ENCODE measurements at regions not wholly inside any gene's neighbourhood (a gene's known extent, or its start where the extent isn't known, plus 50 kb on each side); places are given as distances from the start of the nearest gene placed in this dataset.

GRCh38 chr4:100926039-100926717 lies 408.4 kb upstream of the EMCN start:
- no peak for DNase-seq
- no peak overlapping the region for H3K27ac Mint-ChIP-seq (ENCODE audit: unreplicated experiment)
- H3K9me3 Mint-ChIP-seq (ENCODE audit: unreplicated experiment), result peaks cover 9% of the 10 kb centered on the region
- no peak overlapping the region for H3K4me3 Mint-ChIP-seq (ENCODE audit: unreplicated experiment)
- TF ChIP-seq CTCF (IDR thresholded peaks at IDR 0.05; ENCODE audit: insufficient read depth in 1 of 2, low read depth in 1 of 2, low read length in 1 of 2, severe bottlenecking in 1 of 2, unreplicated experiment in 1 of 2), result no peak
- H3K36me3 ChIP-seq (ENCODE audit: control insufficient read depth, insufficient read depth, low read length), result no peaks in the 10 kb centered on the region
- CTCF ChIA-PET, result no interaction called here
- no peaks in the 10 kb centered on the region for H3K4me1 Mint-ChIP-seq (ENCODE audit: low read depth, unreplicated experiment)
- H3K27me3 ChIP-seq (replicated peaks; ENCODE audit: control insufficient read depth, insufficient read depth, low read length), result no peaks in the 10 kb centered on the region
- peaks cover 4% of the 10 kb centered on the region for H3K27me3 Mint-ChIP-seq (ENCODE audit: insufficient read depth, unreplicated experiment)
- POLR2A ChIA-PET, result no interaction called here
- no peak overlapping the region for H3K4me3 ChIP-seq (ENCODE audit: low read depth, low read length)
- no TSS peak for BruUV-seq (replicated peaks)
- H3K9me3 ChIP-seq, result no peaks in the 10 kb centered on the region
- H3K4me1 ChIP-seq, result no peaks in the 10 kb centered on the region
- H3K36me3 Mint-ChIP-seq (ENCODE audit: insufficient read depth, unreplicated experiment), result no peaks in the 10 kb centered on the region
- intact Hi-C loops (cut with micrococcal nuclease; ENCODE audit: unreplicated experiment), result no loop called here

GRCh38 chr4:100913685-100914084 lies 395.9 kb upstream of the EMCN start:
- no peak overlapping the region for H3K4me3 ChIP-seq (ENCODE audit: low read depth, low read length)
- H3K27me3 ChIP-seq (replicated peaks; ENCODE audit: control insufficient read depth, insufficient read depth, low read length), result no peaks in the 10 kb centered on the region
- peaks cover 9% of the 10 kb centered on the region for H3K9me3 Mint-ChIP-seq (ENCODE audit: unreplicated experiment)
- H3K9me3 ChIP-seq, result no peaks in the 10 kb centered on the region
- H3K36me3 Mint-ChIP-seq (ENCODE audit: insufficient read depth, unreplicated experiment), result no peaks in the 10 kb centered on the region
- no peaks in the 10 kb centered on the region for H3K4me1 ChIP-seq
- H3K27me3 Mint-ChIP-seq (ENCODE audit: insufficient read depth, unreplicated experiment), result no peaks in the 10 kb centered on the region
- no peak for TF ChIP-seq CTCF (IDR thresholded peaks at IDR 0.05; ENCODE audit: insufficient read depth in 1 of 2, low read depth in 1 of 2, low read length in 1 of 2, severe bottlenecking in 1 of 2, unreplicated experiment in 1 of 2)
- intact Hi-C loops (cut with micrococcal nuclease; ENCODE audit: unreplicated experiment), result no loop called here
- no peaks in the 10 kb centered on the region for H3K4me1 Mint-ChIP-seq (ENCODE audit: low read depth, unreplicated experiment)
- H3K4me3 Mint-ChIP-seq (ENCODE audit: unreplicated experiment), result no peak overlapping the region
- no peak overlapping the region for H3K27ac Mint-ChIP-seq (ENCODE audit: unreplicated experiment)
- no peaks in the 10 kb centered on the region for H3K36me3 ChIP-seq (ENCODE audit: control insufficient read depth, insufficient read depth, low read length)
- no TSS peak for BruUV-seq (replicated peaks)
- POLR2A ChIA-PET, result no interaction called here
- CTCF ChIA-PET, result no interaction called here
- DNase-seq, result no peak

- Histone ChIP-seq H3K4me1 (no peaks in the 10 kb centered on the region), H3K27me3 (replicated peaks; ENCODE audit: control insufficient read depth, insufficient read depth, low read length) (no peaks in the 10 kb centered on the region), H3K36me3 (ENCODE audit: control insufficient read depth, insufficient read depth, low read length) (no peaks in the 10 kb centered on the region), H3K9me3 (no peaks in the 10 kb centered on the region), H3K4me3 (ENCODE audit: low read depth, low read length) (no peak overlapping the region)
- Mint-ChIP-seq H3K27ac (ENCODE audit: unreplicated experiment) (no peak overlapping the region), H3K9me3 (ENCODE audit: unreplicated experiment) (peaks cover 3% of the 10 kb centered on the region), H3K4me3 (ENCODE audit: unreplicated experiment) (no peak overlapping the region), H3K36me3 (ENCODE audit: insufficient read depth, unreplicated experiment) (no peaks in the 10 kb centered on the region), H3K27me3 (ENCODE audit: insufficient read depth, unreplicated experiment) (peaks cover under 1% of the 10 kb centered on the region), H3K4me1 (ENCODE audit: low read depth, unreplicated experiment) (no peaks in the 10 kb centered on the region)
- ChIA-PET CTCF (interaction anchor here (0.6 to 0.7 kb wide), 2 partner anchors 69 to 111 kb away, joined by 3 read pairs; no protein-coding TSS in a partner anchor), POLR2A (no interaction called here)
- intact Hi-C loops (cut with micrococcal nuclease; ENCODE audit: unreplicated experiment), result loop anchor here (5.0 kb wide), 1 partner anchor 824 kb away; no protein-coding TSS in a partner anchor
- DNase-seq, result no peak
- BruUV-seq (replicated peaks), result no TSS peak
- no peak for TF ChIP-seq CTCF (IDR thresholded peaks at IDR 0.05; ENCODE audit: insufficient read depth in 1 of 2, low read depth in 1 of 2, low read length in 1 of 2, severe bottlenecking in 1 of 2, unreplicated experiment in 1 of 2)
Observed at GRCh38 chr4:100908540-100908939, 390.7 kb upstream of the EMCN start.

Data from Caco-2 (cell line).